CD4-positive, alpha-beta memory T cell (primary cell): ENCODE measurements at regions not wholly inside any gene's neighbourhood (a gene's known extent, or its start where the extent isn't known, plus 50 kb on each side); places are given as distances from the start of the nearest gene placed in this dataset.
A peak's percentile ranks its signal among the peaks of the same experiment; 100 is the strongest.

Experiments used
- CTCF ChIA-PET: fragments of 350-600 bp; sonication (Branson Sonifier 250); formaldehyde crosslinking; loops from one replicate; lab custom pipeline; 2021; ENCODE audit warnings: inconsistent platforms; ENCODE audit not compliant: partially characterized antibody; lab: Charles Lee
- POLR2A ChIA-PET: fragments of 350-600 bp; sonication (Branson Sonifier 250); formaldehyde crosslinking; loops from one replicate; lab custom pipeline; 2021; ENCODE audit not compliant: partially characterized antibody; lab: Charles Lee
- DNase-seq, 5 donors: peaks; one replicate each; pipeline versions ENCODE4 v3.0.0 to v3.0.0-alpha.2; 2020 to 2022; ENCODE audit warnings: mixed read lengths in 1 of 5
- H3K27ac ChIP-seq: one replicate; pipeline ENCODE4 v1.7.0; 2013; ENCODE audit warnings: low read depth, low read length
- H3K27me3 ChIP-seq: 2 replicates; pipeline ENCODE4 v1.7.0; 2013; ENCODE audit warnings: mild to moderate bottlenecking, low read length, moderate library complexity; ENCODE audit not compliant: insufficient read depth
- H3K36me3 ChIP-seq: 2 replicates; pipeline ENCODE4 v1.7.0; 2013; ENCODE audit warnings: mild to moderate bottlenecking, low read length, moderate library complexity; ENCODE audit not compliant: insufficient read depth
- H3K4me1 ChIP-seq: 2 replicates; pipeline ENCODE4 v1.7.0; 2013; ENCODE audit warnings: mild to moderate bottlenecking, low read length, moderate library complexity; ENCODE audit not compliant: insufficient read depth
- H3K4me3 ChIP-seq, 2 donors: one replicate each; pipeline ENCODE4 v1.7.0; 2013; ENCODE audit warnings: low read length in 2 of 2, mild to moderate bottlenecking in 1 of 2
- H3K9me3 ChIP-seq, 2 donors: one replicate each; pipeline ENCODE4 v1.7.0; 2013; ENCODE audit warnings: low read length in 2 of 2, control low read depth in 1 of 2; ENCODE audit not compliant: control insufficient read depth in 1 of 2
- H3K27ac Mint-ChIP-seq, 7 donors: one replicate each; pipeline ENCODE4 v1.8.0; 2020 to 2021; ENCODE audit warnings: mixed read lengths in 7 of 7, mild to moderate bottlenecking in 6 of 7, inconsistent platforms in 3 of 7, moderate library complexity in 3 of 7
- H3K27me3 Mint-ChIP-seq, 2 donors: one replicate each; pipeline ENCODE4 v1.8.0; 2020 to 2021; ENCODE audit warnings: mixed read lengths in 2 of 2
- H3K36me3 Mint-ChIP-seq, 2 donors: one replicate each; pipeline ENCODE4 v1.8.0; 2020 to 2021; ENCODE audit warnings: mixed read lengths in 2 of 2, inconsistent platforms in 1 of 2, mild to moderate bottlenecking in 1 of 2
- H3K4me1 Mint-ChIP-seq, 4 donors: one replicate each; pipeline ENCODE4 v1.8.0; 2020 to 2021; ENCODE audit warnings: mixed read lengths in 4 of 4, mild to moderate bottlenecking in 1 of 4
- H3K4me3 Mint-ChIP-seq, 8 donors: one replicate each; pipeline ENCODE4 v1.8.0; 2020 to 2021; ENCODE audit warnings: mixed read lengths in 8 of 8, mild to moderate bottlenecking in 7 of 8, moderate library complexity in 6 of 8, inconsistent platforms in 3 of 8
- H3K9me3 Mint-ChIP-seq, 8 donors: one replicate each; pipeline ENCODE4 v1.8.0; 2020 to 2021; ENCODE audit warnings: mixed read lengths in 8 of 8, mild to moderate bottlenecking in 5 of 8, inconsistent platforms in 3 of 8, moderate library complexity in 1 of 8
- intact Hi-C: fragments of 100-400 bp; cut with micrococcal nuclease; formaldehyde crosslinking; loops from one replicate; pipeline ENCODE4 v1.15.1; 2023

- no peaks in the 10 kb centered on the region for H3K4me1 ChIP-seq
- CTCF ChIA-PET: no interaction called here
- H3K27ac Mint-ChIP-seq: no peak overlapping the region
These were observed 183.4 kb downstream of the LY86 start for GRCh38 chr6:6771964-6772363.

GRCh38 chr6:6772751-6773150 is 184.2 kb downstream of the LY86 start:
- Histone ChIP-seq H3K4me1 (no peaks in the 10 kb centered on the region), H3K4me3 (no peak overlapping the region), H3K27me3 (no peaks in the 10 kb centered on the region), H3K9me3 (no peaks in the 10 kb centered on the region), H3K27ac (no peak overlapping the region), H3K36me3 (no peaks in the 10 kb centered on the region)
- H3K9me3 Mint-ChIP-seq: peaks cover 0 to 5% (median under 1%) of the 10 kb centered on the region in 8 donors
- no peak overlapping the region for H3K4me3 Mint-ChIP-seq
- no peak for DNase-seq
- no peaks in the 10 kb centered on the region for H3K36me3 Mint-ChIP-seq
- H3K4me1 Mint-ChIP-seq: no peaks in the 10 kb centered on the region
- ChIA-PET POLR2A (no interaction called here), CTCF (no interaction called here)
- intact Hi-C loops: no loop called here
- no peak overlapping the region for H3K27ac Mint-ChIP-seq
- H3K27me3 Mint-ChIP-seq: peaks cover 6 to 15% of the 10 kb centered on the region in 2 donors

More at GRCh38 chr6:6771964-6772363, 183.4 kb downstream of the LY86 start:
- no peaks in the 10 kb centered on the region for H3K27me3 ChIP-seq
- Mint-ChIP-seq H3K36me3 (no peaks in the 10 kb centered on the region), H3K4me3 (no peak overlapping the region), H3K9me3 (peaks cover 0 to 4% (median under 1%) of the 10 kb centered on the region in 8 donors), H3K4me1 (no peaks in the 10 kb centered on the region), H3K27me3 (peaks cover 6 to 15% of the 10 kb centered on the region in 2 donors)
- no peak overlapping the region for H3K27ac ChIP-seq
- intact Hi-C loops: no loop called here
- no peak for DNase-seq
- no peaks in the 10 kb centered on the region for H3K36me3 ChIP-seq
- no peak overlapping the region for H3K4me3 ChIP-seq
- no peaks in the 10 kb centered on the region for H3K9me3 ChIP-seq
- POLR2A ChIA-PET: no interaction called here

DNA sequence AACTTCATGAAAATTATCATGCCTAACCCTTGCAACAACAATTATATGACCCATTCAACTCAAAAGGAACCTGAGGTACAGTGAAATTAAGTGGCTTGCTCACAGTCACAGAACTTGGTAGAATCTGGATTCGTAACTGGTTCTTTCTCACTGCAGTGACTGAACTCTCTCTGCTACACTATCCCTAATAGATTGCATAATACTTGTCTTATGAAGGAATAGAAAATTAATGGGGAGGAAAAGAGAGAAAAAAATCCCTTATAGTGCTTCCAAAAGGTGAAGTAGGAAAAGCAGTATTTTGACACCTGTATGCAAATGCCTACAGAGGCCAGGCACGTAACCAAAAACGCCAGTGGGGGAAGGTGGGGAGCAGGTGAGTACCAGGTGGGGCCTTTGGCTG is 186.6 kb downstream of the LY86 start:
- no peak overlapping the region for H3K4me3 Mint-ChIP-seq
- H3K9me3 Mint-ChIP-seq: peaks cover 0 to 7% (median 2%) of the 10 kb centered on the region in 8 donors
- Histone ChIP-seq H3K27me3 (no peaks in the 10 kb centered on the region), H3K9me3 (no peaks in the 10 kb centered on the region), H3K36me3 (no peaks in the 10 kb centered on the region), H3K27ac (no peak overlapping the region), H3K4me3 (no peak overlapping the region), H3K4me1 (no peaks in the 10 kb centered on the region)
- ChIA-PET POLR2A (no interaction called here), CTCF (no interaction called here)
- no peak for DNase-seq
- H3K4me1 Mint-ChIP-seq: no peaks in the 10 kb centered on the region
- no peaks in the 10 kb centered on the region for H3K36me3 Mint-ChIP-seq
- peaks cover 8 to 17% of the 10 kb centered on the region in 2 donors for H3K27me3 Mint-ChIP-seq
- intact Hi-C loops: no loop called here
- no peak overlapping the region for H3K27ac Mint-ChIP-seq

GRCh38 chr6:6780231-6780630 is 191.7 kb downstream of the LY86 start:
- H3K27ac ChIP-seq: no peak overlapping the region
- intact Hi-C loops: no loop called here
- no peaks in the 10 kb centered on the region for H3K36me3 ChIP-seq
- no peaks in the 10 kb centered on the region for H3K27me3 ChIP-seq
- CTCF ChIA-PET: no interaction called here
- Mint-ChIP-seq H3K4me3 (no peak overlapping the region), H3K9me3 (peaks cover 0 to 7% (median 2%) of the 10 kb centered on the region in 8 donors), H3K27me3 (peaks cover 10 to 16% of the 10 kb centered on the region in 2 donors), H3K27ac (no peak overlapping the region), H3K4me1 (no peaks in the 10 kb centered on the region), H3K36me3 (no peaks in the 10 kb centered on the region)
- DNase-seq: no peak
- H3K4me1 ChIP-seq: no peaks in the 10 kb centered on the region
- H3K4me3 ChIP-seq: no peak overlapping the region
- POLR2A ChIA-PET: no interaction called here
- H3K9me3 ChIP-seq: no peaks in the 10 kb centered on the region

GRCh38 chr6:6781172-6781872 is 192.8 kb downstream of the LY86 start:
- Histone ChIP-seq H3K36me3 (no peaks in the 10 kb centered on the region), H3K9me3 (no peaks in the 10 kb centered on the region), H3K27ac (no peak overlapping the region), H3K4me1 (no peaks in the 10 kb centered on the region), H3K27me3 (no peaks in the 10 kb centered on the region), H3K4me3 (no peak overlapping the region)
- Mint-ChIP-seq H3K4me3 (peak overlapping the region in 1 of 8 donors; percentile 28), H3K36me3 (no peaks in the 10 kb centered on the region), H3K9me3 (peaks cover 0 to 7% (median under 1%) of the 10 kb centered on the region in 8 donors), H3K27ac (no peak overlapping the region), H3K4me1 (no peaks in the 10 kb centered on the region), H3K27me3 (peaks cover 7 to 14% of the 10 kb centered on the region in 2 donors)
- POLR2A ChIA-PET: no interaction called here
- DNase-seq: no peak
- intact Hi-C loops: no loop called here
- CTCF ChIA-PET: no interaction called here

GRCh38 chr6:6781873-6782227 is 193.3 kb downstream of the LY86 start:
- no peak for DNase-seq
- H3K36me3 ChIP-seq: no peaks in the 10 kb centered on the region
- no peak overlapping the region for H3K27ac ChIP-seq
- no peaks in the 10 kb centered on the region for H3K4me1 ChIP-seq
- intact Hi-C loops: no loop called here
- peaks cover 7 to 14% of the 10 kb centered on the region in 2 donors for H3K27me3 Mint-ChIP-seq
- ChIA-PET POLR2A (no interaction called here), CTCF (no interaction called here)
- peaks cover 0 to 3% (median under 1%) of the 10 kb centered on the region in 8 donors for H3K9me3 Mint-ChIP-seq
- H3K27ac Mint-ChIP-seq: no peak overlapping the region
- no peaks in the 10 kb centered on the region for H3K27me3 ChIP-seq
- no peaks in the 10 kb centered on the region for H3K36me3 Mint-ChIP-seq
- no peak overlapping the region for H3K4me3 Mint-ChIP-seq
- H3K9me3 ChIP-seq: no peaks in the 10 kb centered on the region
- H3K4me1 Mint-ChIP-seq: no peaks in the 10 kb centered on the region
- no peak overlapping the region for H3K4me3 ChIP-seq

GRCh38 chr6:6783721-6784120 is 195.2 kb downstream of the LY86 start:
- Histone ChIP-seq H3K27me3 (no peaks in the 10 kb centered on the region), H3K4me1 (no peaks in the 10 kb centered on the region), H3K36me3 (no peaks in the 10 kb centered on the region), H3K4me3 (no peak overlapping the region), H3K27ac (no peak overlapping the region), H3K9me3 (no peaks in the 10 kb centered on the region)
- CTCF ChIA-PET: interaction anchor here (1.1 kb wide), 1 partner anchor 9 kb away, joined by 4 read pairs; no protein-coding TSS in a partner anchor
- POLR2A ChIA-PET: no interaction called here
- H3K4me1 Mint-ChIP-seq: peaks cover 0 to 2% (median 0%) of the 10 kb centered on the region in 4 donors
- no peak for DNase-seq
- no peak overlapping the region for H3K4me3 Mint-ChIP-seq
- intact Hi-C loops: no loop called here
- H3K36me3 Mint-ChIP-seq: no peaks in the 10 kb centered on the region
- peaks cover 7 to 13% of the 10 kb centered on the region in 2 donors for H3K27me3 Mint-ChIP-seq
- H3K9me3 Mint-ChIP-seq: peaks cover 0 to 2% (median 0%) of the 10 kb centered on the region in 8 donors
- no peak overlapping the region for H3K27ac Mint-ChIP-seq
